ENCODE measurements at regions not wholly inside any gene's neighbourhood (a gene's known extent, or its start where the extent isn't known, plus 50 kb on each side); places are given as distances from the start of the nearest gene placed in this dataset.

DNA sequence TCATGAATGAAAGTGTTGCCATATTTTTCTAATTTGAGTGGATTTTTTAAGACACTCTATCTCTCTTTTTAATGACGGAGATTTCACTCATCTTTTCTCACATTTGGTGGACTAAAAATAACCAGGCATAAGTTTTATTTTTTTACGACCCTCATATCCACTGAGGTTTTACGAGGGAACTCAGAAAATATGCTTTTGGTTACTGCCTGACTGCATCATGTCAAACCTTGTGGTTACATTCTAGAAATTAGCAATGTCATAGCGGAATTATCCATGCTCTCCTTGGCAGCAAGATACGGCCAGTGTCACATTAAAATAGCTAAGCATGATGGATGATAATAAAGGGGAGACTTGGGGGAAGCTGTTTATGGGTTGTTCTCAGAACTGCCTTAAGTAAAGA is 428.6 kb upstream of the FSHR start:
- TF ChIP-seq, protein P1, sequence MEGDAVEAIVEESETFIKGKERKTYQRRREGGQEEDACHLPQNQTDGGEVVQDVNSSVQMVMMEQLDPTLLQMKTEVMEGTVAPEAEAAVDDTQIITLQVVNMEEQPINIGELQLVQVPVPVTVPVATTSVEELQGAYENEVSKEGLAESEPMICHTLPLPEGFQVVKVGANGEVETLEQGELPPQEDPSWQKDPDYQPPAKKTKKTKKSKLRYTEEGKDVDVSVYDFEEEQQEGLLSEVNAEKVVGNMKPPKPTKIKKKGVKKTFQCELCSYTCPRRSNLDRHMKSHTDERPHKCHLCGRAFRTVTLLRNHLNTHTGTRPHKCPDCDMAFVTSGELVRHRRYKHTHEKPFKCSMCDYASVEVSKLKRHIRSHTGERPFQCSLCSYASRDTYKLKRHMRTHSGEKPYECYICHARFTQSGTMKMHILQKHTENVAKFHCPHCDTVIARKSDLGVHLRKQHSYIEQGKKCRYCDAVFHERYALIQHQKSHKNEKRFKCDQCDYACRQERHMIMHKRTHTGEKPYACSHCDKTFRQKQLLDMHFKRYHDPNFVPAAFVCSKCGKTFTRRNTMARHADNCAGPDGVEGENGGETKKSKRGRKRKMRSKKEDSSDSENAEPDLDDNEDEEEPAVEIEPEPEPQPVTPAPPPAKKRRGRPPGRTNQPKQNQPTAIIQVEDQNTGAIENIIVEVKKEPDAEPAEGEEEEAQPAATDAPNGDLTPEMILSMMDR (IDR thresholded peaks at IDR 0.05; ENCODE audit: partially characterized antibody, unreplicated experiment), result no peak
- DNase-seq, result no peak
- Mint-ChIP-seq H3K9me3 (ENCODE audit: unreplicated experiment) (no peaks in the 10 kb centered on the region), H3K4me1 (ENCODE audit: low read depth, unreplicated experiment) (peaks cover 12% of the 10 kb centered on the region), H3K27ac (ENCODE audit: unreplicated experiment) (no peak overlapping the region), H3K27me3 (ENCODE audit: unreplicated experiment) (no peaks in the 10 kb centered on the region), H3K4me3 (ENCODE audit: unreplicated experiment) (no peak overlapping the region), H3K36me3 (ENCODE audit: unreplicated experiment) (no peaks in the 10 kb centered on the region)

DNA sequence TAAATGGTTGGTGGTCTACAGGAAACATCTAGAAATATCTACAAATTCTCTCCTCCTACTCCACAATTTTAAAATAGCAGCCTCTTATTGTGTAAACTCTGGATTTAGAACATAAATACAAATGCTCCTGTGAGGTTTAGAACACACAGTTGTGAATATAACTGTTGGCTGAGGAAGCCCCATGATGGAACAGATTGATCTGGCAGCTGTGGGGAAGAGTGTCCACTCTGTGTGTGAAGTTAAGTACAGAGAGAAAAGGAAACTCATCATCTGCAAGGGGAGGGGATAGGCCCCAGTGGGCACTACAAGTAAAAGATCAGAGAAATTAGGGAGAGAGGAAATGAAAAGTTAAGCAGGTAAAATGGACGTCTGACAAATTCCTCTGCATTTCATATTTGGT is 422.7 kb upstream of the FSHR start:
- no peak for DNase-seq
- Mint-ChIP-seq H3K9me3 (ENCODE audit: unreplicated experiment) (peaks cover 1% of the 10 kb centered on the region), H3K4me3 (ENCODE audit: unreplicated experiment) (no peak overlapping the region), H3K27me3 (ENCODE audit: unreplicated experiment) (no peaks in the 10 kb centered on the region), H3K4me1 (ENCODE audit: low read depth, unreplicated experiment) (peaks cover 8% of the 10 kb centered on the region), H3K36me3 (ENCODE audit: unreplicated experiment) (no peaks in the 10 kb centered on the region), H3K27ac (ENCODE audit: unreplicated experiment) (no peak overlapping the region)
- TF ChIP-seq, protein P1 (IDR thresholded peaks at IDR 0.05; ENCODE audit: partially characterized antibody, unreplicated experiment), result no peak

DNA sequence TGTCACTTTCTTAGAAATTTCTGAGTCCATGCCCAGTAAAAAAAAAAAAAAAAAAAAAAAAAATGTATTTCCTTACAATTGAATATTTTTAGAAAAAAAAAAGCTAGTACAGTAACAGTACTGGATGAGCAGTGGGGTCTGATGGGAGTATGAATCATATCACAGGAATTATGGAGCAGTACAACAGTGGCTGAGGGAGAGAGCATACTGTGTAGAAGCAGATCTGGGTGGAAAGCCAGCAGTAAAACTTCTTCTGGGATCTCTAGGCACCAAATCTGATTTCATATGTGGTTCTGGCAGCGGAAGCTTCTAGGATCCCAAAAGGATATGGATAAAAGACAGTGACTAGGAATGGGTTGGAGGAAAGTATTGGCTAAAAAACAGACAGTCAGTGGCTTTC is 414.9 kb upstream of the FSHR start:
- Mint-ChIP-seq H3K27me3 (ENCODE audit: unreplicated experiment) (no peaks in the 10 kb centered on the region), H3K4me1 (ENCODE audit: low read depth, unreplicated experiment) (peaks cover 1% of the 10 kb centered on the region), H3K4me3 (ENCODE audit: unreplicated experiment) (no peak overlapping the region), H3K36me3 (ENCODE audit: unreplicated experiment) (no peaks in the 10 kb centered on the region), H3K9me3 (ENCODE audit: unreplicated experiment) (no peaks in the 10 kb centered on the region), H3K27ac (ENCODE audit: unreplicated experiment) (no peak overlapping the region)
- TF ChIP-seq, protein P1 (IDR thresholded peaks at IDR 0.05; ENCODE audit: partially characterized antibody, unreplicated experiment), result no peak
- DNase-seq, result no peak

DNA sequence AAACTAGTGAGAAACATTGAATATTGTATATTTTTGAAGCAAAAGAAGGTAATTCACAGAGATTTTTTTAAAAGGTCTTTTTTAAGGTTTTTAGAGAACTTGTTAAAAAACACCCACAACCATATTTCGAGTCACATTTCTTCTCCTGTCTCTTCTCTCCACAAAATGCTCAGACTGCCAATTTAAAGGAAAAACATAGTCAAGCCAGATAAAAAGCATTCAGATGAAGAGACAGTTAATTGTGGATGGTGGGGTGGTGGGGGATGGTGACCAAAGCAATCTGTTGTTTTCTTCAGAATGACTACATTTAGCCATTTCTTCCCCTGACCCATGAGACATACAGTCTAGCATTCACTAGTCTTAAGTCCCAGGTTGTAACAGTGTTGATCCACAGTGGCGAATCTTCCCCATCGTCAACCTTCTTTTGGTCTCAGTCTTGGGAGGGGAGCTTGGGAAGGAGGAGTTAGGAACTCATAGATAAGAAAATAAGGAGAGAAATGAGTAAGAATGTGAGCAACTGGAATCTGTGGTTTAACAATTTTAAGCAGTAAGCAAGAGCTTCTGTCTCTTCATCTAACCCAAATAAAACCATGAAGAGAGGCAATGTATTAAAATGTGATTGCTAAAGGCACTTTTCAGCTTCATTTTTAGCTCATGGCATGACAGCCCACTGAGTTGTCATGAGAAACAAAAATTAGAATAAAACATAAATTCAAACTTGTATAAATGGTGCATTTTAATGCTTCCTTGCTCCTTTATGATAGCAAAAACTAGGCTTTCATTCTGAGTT is 413.7 kb upstream of the FSHR start:
- H3K4me3 Mint-ChIP-seq (ENCODE audit: unreplicated experiment), result no peak overlapping the region
- peaks cover 1% of the 10 kb centered on the region for H3K4me1 Mint-ChIP-seq (ENCODE audit: low read depth, unreplicated experiment)
- TF ChIP-seq, protein P1 (IDR thresholded peaks at IDR 0.05; ENCODE audit: partially characterized antibody, unreplicated experiment), result no peak
- H3K9me3 Mint-ChIP-seq (ENCODE audit: unreplicated experiment), result no peaks in the 10 kb centered on the region
- H3K36me3 Mint-ChIP-seq (ENCODE audit: unreplicated experiment), result no peaks in the 10 kb centered on the region
- no peak for DNase-seq
- no peak overlapping the region for H3K27ac Mint-ChIP-seq (ENCODE audit: unreplicated experiment)
- no peaks in the 10 kb centered on the region for H3K27me3 Mint-ChIP-seq (ENCODE audit: unreplicated experiment)

DNA sequence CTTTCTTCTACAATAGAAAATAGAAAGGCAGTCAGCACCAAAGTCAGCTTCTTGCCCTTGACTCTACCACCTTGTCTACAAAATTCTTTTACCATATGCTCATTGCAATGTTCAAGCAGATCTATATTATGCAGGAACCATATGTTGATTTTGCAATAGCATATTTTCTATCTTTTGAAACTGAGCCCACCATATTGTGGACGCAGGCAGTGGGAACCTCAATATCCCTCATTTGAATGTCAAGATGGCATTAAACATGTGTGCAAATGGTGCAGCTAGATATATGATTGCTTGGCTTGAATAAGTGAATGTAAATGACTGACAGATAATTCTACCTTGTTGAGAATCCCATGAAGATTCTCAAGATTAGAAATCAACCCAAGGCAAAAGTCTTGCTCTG is 412.7 kb upstream of the FSHR start:
- H3K36me3 Mint-ChIP-seq (ENCODE audit: unreplicated experiment), result no peaks in the 10 kb centered on the region
- no peaks in the 10 kb centered on the region for H3K27me3 Mint-ChIP-seq (ENCODE audit: unreplicated experiment)
- no peak overlapping the region for H3K27ac Mint-ChIP-seq (ENCODE audit: unreplicated experiment)
- DNase-seq, result no peak
- TF ChIP-seq, protein P1 (IDR thresholded peaks at IDR 0.05; ENCODE audit: partially characterized antibody, unreplicated experiment), result no peak
- H3K4me3 Mint-ChIP-seq (ENCODE audit: unreplicated experiment), result no peak overlapping the region
- no peaks in the 10 kb centered on the region for H3K9me3 Mint-ChIP-seq (ENCODE audit: unreplicated experiment)
- H3K4me1 Mint-ChIP-seq (ENCODE audit: low read depth, unreplicated experiment), result peaks cover 4% of the 10 kb centered on the region

All from glutamatergic neuron (in vitro differentiated cells).